K562 (cell line): ENCODE measurements at regions not wholly inside any gene's neighbourhood (a gene's known extent, or its start where the extent isn't known, plus 50 kb on each side); places are given as distances from the start of the nearest gene placed in this dataset.

ENCODE experiments used
- ATAC-seq: fragments of 200-7000 bp; cut with Tn5 transposase; 3 replicates; pipeline ENCODE4 v1.9.1; 2020; ENCODE audit warnings: moderate library complexity
- BruUV-seq: library from RNA; stranded (reverse); fragments of 400-500 nt; replicated peaks from 2 replicates; lab custom pipeline; 2021; lab: Mats Ljungman, UMichigan
- CTCF ChIA-PET: fragments of 300-600 bp; formaldehyde crosslinking; extraction: SDS; loops from one replicate; lab custom pipeline; 2021; ENCODE audit warnings: low intra/inter-chr PET ratio; lab: Yijun Ruan, JAX
- POLR2A ChIA-PET: fragments of 300-600, 350-650 bp; sonication (Branson Sonifier 250); formaldehyde crosslinking; extraction: SDS; loops from one replicate; lab custom pipeline; 2021; ENCODE audit warnings: antibody characterized with exemption, inconsistent platforms; lab: Yijun Ruan, JAX
- DNase-seq, 4 experiments: peaks; one replicate each; pipeline versions ENCODE4 v3.0.0 to v3.0.0-alpha.2; 2011 to 2018; ENCODE audit warnings: low spot score in 3 of 4, mixed read lengths in 3 of 4; ENCODE audit errors: extremely low read depth in 1 of 4
- FAIRE-seq: peaks from 2 replicates; lab custom pipeline; 2011; peaks lifted over from hg19 to GRCh38; lab: Jason Lieb, UNC
- H2AFZ ChIP-seq: 2 replicates; pipeline ENCODE4 v1.6.0; 2011; ENCODE audit warnings: low read depth, low read length, control low read depth, inconsistent platforms
- H3K27ac ChIP-seq: fragments of 200-600 bp; 3 replicates; pipeline ENCODE4 v1.8.0; 2011; ENCODE audit warnings: low read depth, mild to moderate bottlenecking, control low read depth, inconsistent platforms, low read length, moderate library complexity, mixed read lengths; ENCODE audit errors: extremely low read depth
- H3K27me3 ChIP-seq, 2 experiments: fragments of 300-600 bp in 1 of 2; 2 replicates in 1 of 2; 3 replicates in 1 of 2; pipeline versions ENCODE4 v1.6.0 to v1.8.0; 2011; ENCODE audit warnings: inconsistent platforms in 2 of 2, low read length in 2 of 2, mild to moderate bottlenecking in 1 of 2, mixed read lengths in 1 of 2, moderate library complexity in 1 of 2; ENCODE audit not compliant: control insufficient read depth in 2 of 2, insufficient read depth in 2 of 2
- H3K36me3 ChIP-seq: fragments of 300-600 bp; 3 replicates; pipeline ENCODE4 v1.8.0; 2011; ENCODE audit warnings: mild to moderate bottlenecking, low read length, inconsistent platforms; ENCODE audit not compliant: control insufficient read depth, insufficient read depth
- H3K4me1 ChIP-seq, 2 experiments: fragments of 200-600 bp in 1 of 2; replicated peaks in 1 of 2; 2 replicates in 1 of 2; 3 replicates in 1 of 2; pipeline versions ENCODE4 v1.5.1 to v1.8.0; 2011; ENCODE audit warnings: inconsistent platforms in 2 of 2, low read length in 2 of 2, mild to moderate bottlenecking in 1 of 2, mixed read lengths in 1 of 2, moderate library complexity in 1 of 2; ENCODE audit not compliant: control insufficient read depth in 2 of 2, insufficient read depth in 2 of 2
- H3K4me2 ChIP-seq: 2 replicates; pipeline ENCODE4 v1.6.1; 2011; ENCODE audit warnings: low read length, control low read depth, inconsistent platforms, mixed read lengths; ENCODE audit not compliant: insufficient read depth
- H3K4me3 ChIP-seq: fragments of 200-600 bp; sonication (generic), shearing (Covaris generic); 2 replicates; pipeline ENCODE4 v1.5.1; 2016; ENCODE audit warnings: control low read depth, inconsistent platforms
- H3K79me2 ChIP-seq: fragments of 200-600 bp; 3 replicates; pipeline ENCODE4 v1.8.0; 2011; ENCODE audit warnings: low read length, inconsistent platforms; ENCODE audit not compliant: control insufficient read depth, insufficient read depth
- H3K9ac ChIP-seq, 2 experiments: 2 replicates each; pipeline versions ENCODE4 v1.6.0 to v1.6.1; 2011; ENCODE audit warnings: low read depth in 2 of 2, low read length in 2 of 2, control low read depth in 1 of 2, inconsistent platforms in 1 of 2, mild to moderate bottlenecking in 1 of 2, mixed read lengths in 1 of 2; ENCODE audit not compliant: insufficient read depth in 1 of 2
- H3K9me1 ChIP-seq: one replicate; pipeline ENCODE4 v1.6.0; 2011; ENCODE audit warnings: inconsistent platforms, mild to moderate bottlenecking, low read length, moderate library complexity; ENCODE audit not compliant: control insufficient read depth, insufficient read depth
- H3K9me3 ChIP-seq: replicated peaks from 2 replicates; pipeline ENCODE4 v1.5.1; 2011; ENCODE audit warnings: low read depth, low read length, inconsistent platforms; ENCODE audit not compliant: control insufficient read depth, insufficient read depth
- H4K20me1 ChIP-seq: replicated peaks from 2 replicates; pipeline ENCODE4 v1.6.1; 2011; ENCODE audit warnings: low read length, inconsistent platforms, mixed read lengths; ENCODE audit not compliant: control insufficient read depth, insufficient read depth
- ATF3 ChIP-seq, 2 experiments: fragments of 450-650 bp in 1 of 2; sonication (generic) in 1 of 2; formaldehyde crosslinking in 1 of 2; IDR thresholded peaks in 1 of 2; conservative IDR thresholded peaks in 1 of 2; 2 replicates each; pipeline versions ENCODE4 v1.6.1 to v1.8.1; 2016 to 2023; ENCODE audit warnings: mild to moderate bottlenecking in 2 of 2, moderate library complexity in 2 of 2, inconsistent platforms in 1 of 2, missing genetic modification reagents in 1 of 2
- NFIC ChIP-seq: fragments of 450-650 bp; IDR thresholded peaks from 2 replicates; pipeline ENCODE4 v1.6.1; 2017; ENCODE audit warnings: mild to moderate bottlenecking, inconsistent platforms
- ZBTB8A ChIP-seq: fragments of 450-650 bp; IDR thresholded peaks from 2 replicates; pipeline ENCODE4 v1.6.1; 2018; ENCODE audit warnings: mild to moderate bottlenecking, moderate library complexity; ENCODE audit not compliant: partially characterized antibody
- WGBS: fragments of 100-300 bp; shearing (Covaris generic); methylation state at CpG from one replicate; pipeline ENCODE4 v1.1.6; 2016; ENCODE audit warnings: low coverage, mixed read lengths; ENCODE audit not compliant: insufficient coverage; ENCODE audit errors: missing lambda C conversion rate; 5-methylcytosine and 5-hydroxymethylcytosine counted together
- in situ Hi-C: fragments of 300-500 bp; cut with MboI; formaldehyde crosslinking; loops from 4 replicates; pipeline ENCODE4 v1.15.0; 2018; ENCODE audit warnings: inconsistent platforms, mixed read lengths
- intact Hi-C: fragments of 100-400 bp; cut with micrococcal nuclease; formaldehyde crosslinking; loops from 2 replicates; pipeline ENCODE4 v1.14.2; 2022
- TF ChIP-seq, protein P1 (sequence below): fragments of 250-450 bp; sonication (Bioruptor Pico); IDR thresholded peaks from 2 replicates; pipeline ENCODE4 v1.8.0; 2022; ENCODE audit warnings: inconsistent platforms, mild to moderate bottlenecking, moderate library complexity, borderline replicate concordance

DNA sequence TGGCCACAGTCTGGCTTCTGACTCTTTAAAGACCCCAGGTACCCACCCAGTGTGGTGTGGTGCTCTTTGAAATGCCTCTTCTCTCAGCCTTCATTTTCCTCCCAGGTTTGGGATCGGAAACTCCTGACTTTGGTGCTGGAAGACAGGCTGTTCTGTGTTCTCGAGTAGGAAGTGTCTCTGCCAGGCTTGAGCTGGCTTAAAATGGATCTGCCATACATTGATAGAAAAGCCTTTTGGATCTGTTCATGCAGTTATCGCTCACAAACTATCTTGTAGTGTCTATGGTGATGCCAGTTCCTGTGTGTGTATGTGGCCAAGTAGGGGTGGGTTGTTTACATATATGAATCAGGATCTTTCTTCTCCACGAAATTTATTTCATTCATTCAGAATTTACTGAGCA is 307.3 kb upstream of the CHD6 start:
- H3K36me3 ChIP-seq, result no peaks in the 10 kb centered on the region
- H3K4me3 ChIP-seq, result no peak overlapping the region
- H4K20me1 ChIP-seq, result no peaks in the 10 kb centered on the region
- H3K9me3 ChIP-seq, result no peaks in the 10 kb centered on the region
- TF ChIP-seq NFIC (no peak), ZBTB8A (no peak)
- TF ChIP-seq, protein P1, sequence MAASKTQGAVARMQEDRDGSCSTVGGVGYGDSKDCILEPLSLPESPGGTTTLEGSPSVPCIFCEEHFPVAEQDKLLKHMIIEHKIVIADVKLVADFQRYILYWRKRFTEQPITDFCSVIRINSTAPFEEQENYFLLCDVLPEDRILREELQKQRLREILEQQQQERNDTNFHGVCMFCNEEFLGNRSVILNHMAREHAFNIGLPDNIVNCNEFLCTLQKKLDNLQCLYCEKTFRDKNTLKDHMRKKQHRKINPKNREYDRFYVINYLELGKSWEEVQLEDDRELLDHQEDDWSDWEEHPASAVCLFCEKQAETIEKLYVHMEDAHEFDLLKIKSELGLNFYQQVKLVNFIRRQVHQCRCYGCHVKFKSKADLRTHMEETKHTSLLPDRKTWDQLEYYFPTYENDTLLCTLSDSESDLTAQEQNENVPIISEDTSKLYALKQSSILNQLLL (CRISPR knock-in tag), result no peak
- H3K27me3 ChIP-seq, result peaks cover 0 to 8% of the 10 kb centered on the region in 2 experiments; a peak in 2 of 5 replicates
- no TSS peak for BruUV-seq
- H3K27ac ChIP-seq, result no peak overlapping the region
- H3K9me1 ChIP-seq, result no peaks in the 10 kb centered on the region
- no peak overlapping the region for H3K4me2 ChIP-seq
- in situ Hi-C loops (no loop called here), intact Hi-C loops (no loop called here)
- no peak overlapping the region for H3K9ac ChIP-seq
- no peak for ATAC-seq
- ChIA-PET POLR2A (no interaction called here), CTCF (no interaction called here)
- DNase-seq, result no peak
- no peak for FAIRE-seq
- H2AFZ ChIP-seq, result no peak overlapping the region
- no peaks in the 10 kb centered on the region for H3K79me2 ChIP-seq
- no peaks in the 10 kb centered on the region for H3K4me1 ChIP-seq
- 0% methylated on average over 4 of the region's 4 CpGs for WGBS

- H2AFZ ChIP-seq, result no peak overlapping the region
- H3K9ac ChIP-seq, result no peak overlapping the region
- POLR2A ChIA-PET, result no interaction called here
- H3K9me1 ChIP-seq, result no peaks in the 10 kb centered on the region
- H3K79me2 ChIP-seq, result no peaks in the 10 kb centered on the region
- H3K4me2 ChIP-seq, result no peak overlapping the region
- no peak for TF ChIP-seq ATF3 (IDR thresholded peaks at IDR 0.05)
- no peak for TF ChIP-seq ATF3 (CRISPR knock-in tag; conservative IDR thresholded peaks at IDR 0.05)
- in situ Hi-C loops, result no loop called here
- no peak for DNase-seq
- H3K27me3 ChIP-seq, result peaks cover 0 to 8% of the 10 kb centered on the region in 2 experiments; a peak in 2 of 5 replicates
- no peak for ATAC-seq
- FAIRE-seq, result no peak
- BruUV-seq, result no TSS peak
- no peak overlapping the region for H3K4me3 ChIP-seq
- intact Hi-C loops, result no loop called here
- CTCF ChIA-PET, result no interaction called here
- 0% methylated on average over 1 of the region's 1 CpG for WGBS
- H3K4me1 ChIP-seq, result no peaks in the 10 kb centered on the region
- no peak overlapping the region for H3K27ac ChIP-seq
- no peaks in the 10 kb centered on the region for H3K9me3 ChIP-seq
- no peaks in the 10 kb centered on the region for H3K36me3 ChIP-seq
- no peaks in the 10 kb centered on the region for H4K20me1 ChIP-seq
Observed at GRCh38 chr20:41923624-41924023, 305.4 kb upstream of the CHD6 start.
